ENCODE measurements at regions not wholly inside any gene's neighbourhood (a gene's known extent, or its start where the extent isn't known, plus 50 kb on each side); places are given as distances from the start of the nearest gene placed in this dataset.

GRCh38 chr3:23654571-23654970 lies 151.2 kb upstream of the UBE2E1 start:
- TF ChIP-seq YY1 (IDR thresholded peaks at IDR 0.05; ENCODE audit: insufficient read depth, insufficient read length) (no peak), ZNF274 (IDR thresholded peaks at IDR 0.05; ENCODE audit: low read depth, low read length) (no peak)

Data from NT2/D1 (cell line).